LHCN-M2 (cell line): ENCODE measurements at regions not wholly inside any gene's neighbourhood (a gene's known extent, or its start where the extent isn't known, plus 50 kb on each side); places are given as distances from the start of the nearest gene placed in this dataset.

ENCODE experiments used
- DNase-seq: peaks from one replicate; pipeline ENCODE4 v3.0.0-alpha.2; 2012; ENCODE audit warnings: low read depth

DNA sequence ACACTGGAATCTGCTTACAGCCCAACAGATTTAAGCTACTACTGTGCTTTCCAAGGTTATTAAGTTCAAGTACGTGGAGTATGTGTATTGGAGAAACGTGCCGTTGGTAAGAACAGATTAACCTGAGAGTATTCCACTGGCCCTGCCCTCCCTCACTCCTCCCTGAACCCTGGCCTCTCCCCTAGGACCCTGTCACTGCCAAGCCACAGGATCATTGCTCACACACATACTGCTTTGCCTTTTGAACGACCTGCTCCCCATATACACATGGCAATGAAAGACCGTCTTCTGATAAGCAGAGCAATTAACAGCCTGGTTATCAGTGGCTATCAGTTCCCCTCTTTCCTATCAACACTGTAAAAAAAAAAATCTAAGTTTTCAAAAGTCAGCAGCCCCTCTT lies 458.9 kb upstream of the DYNLRB2 start:
- DNase-seq: no peak

DNA sequence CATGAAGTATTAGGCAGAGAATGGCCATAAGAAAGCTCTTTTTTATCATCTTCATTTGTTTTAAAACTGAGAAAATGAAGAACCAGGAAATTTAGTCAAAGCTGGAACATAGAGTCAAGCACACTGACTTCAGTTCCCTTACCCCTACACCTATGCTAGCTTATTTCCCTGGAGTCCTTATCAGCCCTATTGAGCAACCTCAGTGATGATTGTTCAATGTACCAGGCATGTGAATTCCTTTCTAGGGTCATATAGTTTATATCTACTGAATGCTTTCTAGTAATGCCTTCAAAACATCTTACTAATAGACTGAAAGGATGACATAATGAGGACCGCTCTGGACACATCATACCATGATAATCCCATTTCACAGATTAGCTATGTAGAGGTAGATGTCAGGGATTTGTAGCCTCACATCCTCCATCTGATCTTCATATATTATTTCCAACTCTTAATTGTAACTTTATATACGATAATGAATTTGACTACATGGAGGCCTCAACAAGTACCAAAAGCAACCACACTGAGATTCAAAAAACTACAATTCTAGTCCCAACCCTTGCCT lies 460.4 kb upstream of the DYNLRB2 start:
- DNase-seq: no peak

DNA sequence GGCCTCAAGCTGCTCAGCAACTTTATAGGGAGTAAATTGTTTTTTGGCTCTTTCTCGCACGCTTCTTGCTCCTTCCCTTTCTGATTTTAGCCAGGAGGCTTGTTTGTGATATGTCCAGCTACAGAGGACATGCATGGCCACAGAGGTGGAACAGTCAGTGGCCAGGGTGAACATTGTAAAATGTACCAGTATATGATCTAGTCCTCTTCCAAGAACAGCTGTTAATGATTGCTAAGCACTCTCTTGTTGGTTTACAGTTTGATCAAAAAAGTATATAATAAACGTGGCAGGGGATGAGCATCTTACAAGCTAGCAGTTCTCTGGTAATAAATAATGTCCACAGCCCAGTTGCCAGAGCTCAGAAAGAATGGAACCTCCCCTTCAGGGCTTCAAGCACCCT lies 461.7 kb upstream of the DYNLRB2 start:
- no peak for DNase-seq

DNA sequence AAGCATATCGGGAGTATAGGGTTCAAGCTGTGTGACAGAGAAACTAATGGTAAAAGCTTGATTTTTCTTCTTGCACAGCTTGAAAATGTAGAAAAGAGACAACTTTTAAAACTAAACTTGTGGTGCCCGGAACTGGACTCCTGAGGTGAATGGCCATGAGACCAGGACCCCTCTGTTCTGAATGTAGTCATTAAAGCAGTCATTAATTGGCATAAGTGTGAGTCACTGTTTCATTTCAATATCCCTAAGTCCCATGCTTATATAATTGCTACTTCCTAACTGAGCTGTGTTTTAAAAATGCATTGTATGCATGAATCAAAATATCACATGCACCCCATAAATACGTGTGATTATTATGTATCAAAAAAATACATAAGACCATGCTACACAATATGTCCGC lies 463.1 kb upstream of the DYNLRB2 start:
- DNase-seq: no peak

DNA sequence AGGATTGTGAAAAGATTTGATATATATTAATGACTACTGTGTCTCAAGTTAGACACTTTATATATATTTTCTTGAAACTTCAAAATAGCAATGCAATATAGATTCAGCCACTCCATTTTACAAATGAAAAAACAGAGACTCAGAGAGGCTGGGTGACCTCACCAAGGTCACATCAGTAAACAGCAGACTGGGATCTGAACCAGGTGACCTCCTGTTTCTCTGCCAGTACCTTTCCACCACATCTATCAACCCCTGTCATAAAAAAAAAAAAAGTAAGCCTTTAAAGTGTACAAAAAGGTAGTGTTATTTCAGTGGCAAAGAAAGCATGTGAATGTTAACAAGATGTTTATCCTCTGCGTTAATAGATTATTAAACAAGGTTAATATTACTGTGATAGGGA lies 466.5 kb upstream of the DYNLRB2 start:
- DNase-seq: no peak

DNA sequence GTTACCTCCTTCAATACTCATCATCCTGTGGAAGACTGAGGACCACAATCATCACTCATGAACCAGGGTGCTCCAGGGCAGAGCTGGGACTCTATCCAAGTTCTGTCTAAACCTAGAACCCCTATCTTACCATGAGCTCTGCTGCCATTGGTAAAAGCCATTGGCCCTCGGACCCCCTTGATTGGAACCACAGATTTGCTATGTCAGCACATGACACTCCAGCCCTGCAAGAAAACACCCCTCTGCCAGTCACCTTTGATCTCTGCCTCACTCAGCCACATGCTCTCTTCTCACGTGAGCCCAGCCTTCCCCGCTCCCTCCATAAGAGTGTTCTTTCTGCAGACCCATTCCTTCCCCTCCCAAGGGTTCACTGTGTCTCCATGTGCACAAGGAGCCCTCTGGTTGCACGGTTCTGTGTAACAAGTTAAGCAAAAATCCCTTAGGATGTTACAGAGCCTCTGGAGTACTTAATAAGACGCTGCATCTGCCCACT lies 468.8 kb upstream of the DYNLRB2 start:
- DNase-seq: no peak

DNA sequence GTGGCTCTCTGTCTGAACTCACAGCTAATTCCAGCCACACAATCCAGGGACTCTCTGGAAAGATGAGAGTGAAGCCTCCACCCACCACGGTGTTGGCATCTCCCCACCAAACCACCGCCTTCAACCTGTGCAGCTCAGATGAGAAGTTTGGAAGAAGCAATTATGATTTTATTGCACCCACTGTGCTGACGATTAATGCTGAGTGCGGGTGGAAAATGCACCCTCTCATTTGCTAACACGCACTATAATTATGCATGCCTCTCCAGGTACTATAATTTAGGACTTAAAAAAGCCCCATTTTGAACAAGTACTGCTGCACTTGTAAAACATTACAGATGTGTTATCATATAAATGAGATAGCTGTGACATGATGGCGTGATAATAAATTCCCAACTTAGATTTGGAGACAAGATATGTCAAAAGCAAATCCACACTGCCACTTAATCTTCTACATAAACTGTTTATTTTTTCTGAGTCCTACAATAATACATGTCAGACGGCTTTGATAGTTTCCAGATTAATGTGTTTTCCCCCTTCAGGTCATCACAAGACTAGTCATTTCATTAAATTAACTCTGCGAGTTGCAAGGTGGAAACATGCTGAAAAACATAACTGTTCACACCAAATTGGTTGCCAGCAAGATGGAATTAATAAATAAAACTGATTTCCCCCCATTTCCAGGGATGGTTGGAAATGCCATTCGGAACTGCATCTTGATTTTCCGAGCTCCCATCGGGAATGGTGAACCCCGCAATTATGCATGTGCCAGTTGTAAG lies 466.5 kb upstream of the MAF start:
- DNase-seq: no peak

DNA sequence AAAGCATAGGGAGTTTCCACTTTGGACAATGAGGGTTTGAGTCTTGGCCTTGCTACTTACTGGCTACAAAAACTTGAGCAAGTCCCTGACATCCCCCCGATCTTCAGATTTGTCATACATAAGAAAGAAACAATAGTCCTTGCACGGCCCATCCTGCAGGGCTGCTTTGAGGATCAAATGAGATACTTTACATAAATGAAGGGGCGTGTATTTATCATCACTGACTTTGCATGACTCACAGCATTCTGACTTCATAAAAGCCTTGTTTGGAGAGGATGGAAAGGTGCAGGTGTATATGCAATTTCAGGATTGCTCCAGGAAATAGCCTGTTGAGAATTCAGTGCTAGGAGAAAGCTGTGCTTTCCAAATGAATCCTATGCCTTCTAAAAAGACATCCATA lies 465.0 kb upstream of the MAF start:
- no peak for DNase-seq

DNA sequence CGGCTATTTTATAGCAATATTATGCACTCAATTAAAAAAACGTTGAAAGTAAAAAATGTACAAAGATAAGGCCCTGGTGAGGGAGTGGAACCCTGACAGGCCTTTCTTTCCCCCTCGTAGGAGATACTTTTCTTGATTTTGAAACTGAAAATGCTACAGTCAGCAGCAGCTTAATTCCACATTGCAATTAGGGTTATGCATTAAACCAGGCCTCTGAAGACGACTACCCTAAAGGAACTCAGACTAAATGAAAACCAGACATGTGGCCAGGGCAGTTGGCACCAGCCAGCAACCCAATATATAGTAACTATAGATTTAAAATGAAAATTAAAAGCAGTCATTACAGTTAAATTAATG lies 463.2 kb upstream of the MAF start:
- no peak for DNase-seq

DNA sequence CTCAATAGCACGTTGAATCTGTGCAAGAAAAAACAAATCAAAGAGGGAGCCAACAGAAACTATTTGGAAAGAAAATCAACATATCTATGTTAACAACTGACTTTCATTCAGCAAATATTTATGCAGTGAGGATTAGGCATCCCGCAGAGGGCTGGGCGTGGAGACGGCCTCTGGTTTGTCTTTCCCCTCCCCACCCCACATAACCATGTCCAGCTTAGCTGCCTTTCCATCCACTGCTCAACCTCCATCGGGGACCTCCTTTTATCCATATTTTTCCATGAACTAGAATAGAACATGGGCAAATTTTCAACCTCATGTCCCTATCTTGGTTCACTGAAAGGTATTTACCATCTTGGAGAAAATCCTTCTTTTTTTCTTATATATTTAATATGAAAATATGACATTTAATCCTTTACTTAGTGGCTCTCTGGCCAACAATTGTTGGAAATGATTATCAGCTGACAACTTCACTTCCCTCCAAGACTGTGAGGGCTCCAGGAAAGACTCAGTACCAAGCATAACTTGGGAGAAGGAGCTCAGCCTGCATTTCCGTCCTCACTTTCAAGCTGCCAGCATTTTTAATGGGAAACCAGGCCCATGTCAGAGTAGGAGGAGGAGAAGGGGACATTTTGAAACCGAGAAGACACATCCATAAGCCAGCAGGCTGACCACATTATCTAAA lies 462.6 kb upstream of the MAF start:
- DNase-seq: no peak

DNA sequence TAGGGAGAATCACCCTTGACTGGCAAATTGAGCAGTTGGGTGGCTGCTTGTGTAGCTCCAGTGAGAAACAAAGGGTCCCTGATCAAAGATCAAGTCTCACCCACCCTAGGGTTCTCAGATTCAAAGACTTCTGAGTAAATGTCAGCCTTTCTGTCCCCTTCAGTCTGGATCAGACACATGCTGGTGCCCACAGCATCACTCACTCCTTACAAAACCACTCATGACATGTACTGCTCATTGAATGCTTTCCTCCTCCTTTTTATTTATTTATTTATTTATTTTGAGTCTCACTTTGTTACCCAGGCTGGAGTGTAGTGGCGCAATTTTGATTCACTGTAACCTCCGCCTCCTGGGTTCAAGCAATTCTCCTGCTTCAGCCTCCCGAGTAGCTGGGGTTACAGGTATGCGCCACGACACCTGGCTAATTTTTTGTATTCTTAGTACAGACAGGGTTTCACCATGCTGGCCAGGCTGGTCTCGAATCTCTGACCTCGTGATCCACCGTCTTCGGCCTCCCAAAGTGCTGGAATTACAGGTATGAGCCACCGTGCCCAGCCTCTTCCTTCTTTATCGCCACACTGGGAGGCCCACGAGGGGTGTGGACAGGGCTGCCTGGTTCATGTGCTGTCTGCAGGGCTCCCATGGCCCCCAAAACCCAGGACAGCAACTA lies 462.0 kb upstream of the MAF start:
- DNase-seq: no peak

DNA sequence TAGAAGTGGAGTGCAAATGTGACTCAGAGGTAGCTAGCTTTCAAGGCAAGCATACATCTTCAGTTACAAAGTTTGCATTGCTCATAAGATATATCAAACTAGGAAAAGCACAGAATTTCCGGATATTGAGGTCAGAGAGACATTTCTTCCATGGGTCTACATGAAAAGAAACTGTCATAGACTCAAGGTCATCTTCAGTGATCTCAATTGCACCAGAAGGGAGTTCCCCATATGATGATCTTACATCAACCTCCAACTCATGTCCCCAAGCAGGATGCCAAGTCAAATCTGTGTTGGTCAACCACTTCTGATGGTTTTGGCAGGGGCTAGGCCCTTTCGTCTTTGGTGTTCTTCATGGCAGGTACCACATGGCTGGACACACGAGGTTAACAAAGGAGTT lies 459.9 kb upstream of the MAF start:
- no peak for DNase-seq

DNA sequence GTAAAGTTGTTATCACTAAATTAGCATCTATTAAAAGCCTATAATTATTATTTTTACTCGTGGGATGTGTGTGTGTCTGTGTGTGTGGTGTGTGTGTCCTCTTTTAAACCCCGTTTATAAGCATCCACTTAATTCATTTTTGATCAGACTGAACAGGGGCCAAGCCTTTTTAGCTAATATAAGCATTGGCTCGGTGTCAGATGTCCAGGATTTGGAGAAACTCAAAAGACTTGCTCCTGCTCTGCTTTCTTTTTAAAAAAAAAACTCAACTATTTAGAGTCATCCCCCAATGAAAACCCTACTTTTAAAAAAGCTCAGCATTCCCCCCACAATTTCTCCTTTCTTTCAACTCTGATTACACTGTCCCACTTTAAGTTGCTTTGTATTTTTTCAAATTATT lies 459.3 kb upstream of the MAF start:
- DNase-seq: no peak

DNA sequence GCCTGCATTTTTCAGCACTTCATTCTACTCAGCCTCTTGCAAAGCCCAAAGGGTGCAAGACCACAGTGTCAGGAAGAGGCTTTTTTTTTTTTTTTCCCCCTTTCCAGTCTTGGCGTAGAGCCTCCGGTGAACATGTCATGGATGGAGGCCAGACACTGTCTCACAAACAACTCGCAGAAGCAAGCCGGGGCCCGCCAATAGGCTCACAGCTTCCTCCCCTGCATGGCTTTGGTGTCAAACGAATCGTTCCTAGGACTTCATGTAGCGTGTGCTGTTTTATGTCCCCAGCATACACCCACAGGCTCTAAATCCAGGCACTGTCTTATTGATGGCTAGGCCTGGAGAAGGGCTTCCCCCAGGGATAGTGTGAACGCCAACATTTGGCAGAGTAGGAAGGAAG lies 457.7 kb upstream of the MAF start:
- no peak for DNase-seq

DNA sequence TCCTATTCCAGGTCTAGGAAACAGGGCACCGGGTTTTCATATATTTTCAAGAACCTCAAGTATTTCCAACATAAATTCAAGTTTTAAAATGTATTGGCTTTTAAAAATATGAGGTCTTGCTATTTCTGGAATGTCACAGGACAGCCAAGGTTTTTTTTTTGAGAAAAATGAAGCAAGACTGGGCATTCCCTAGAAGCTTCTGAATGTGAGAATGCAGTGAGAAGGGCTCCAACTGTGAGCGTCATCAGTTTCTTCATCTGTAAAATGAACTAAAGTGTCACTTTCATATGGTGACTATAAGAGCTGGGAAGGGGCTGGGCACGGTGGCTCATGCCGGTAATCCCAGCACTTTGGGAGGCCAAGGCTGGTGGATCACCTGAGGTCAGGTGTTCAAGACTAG lies 455.8 kb upstream of the MAF start:
- no peak for DNase-seq

DNA sequence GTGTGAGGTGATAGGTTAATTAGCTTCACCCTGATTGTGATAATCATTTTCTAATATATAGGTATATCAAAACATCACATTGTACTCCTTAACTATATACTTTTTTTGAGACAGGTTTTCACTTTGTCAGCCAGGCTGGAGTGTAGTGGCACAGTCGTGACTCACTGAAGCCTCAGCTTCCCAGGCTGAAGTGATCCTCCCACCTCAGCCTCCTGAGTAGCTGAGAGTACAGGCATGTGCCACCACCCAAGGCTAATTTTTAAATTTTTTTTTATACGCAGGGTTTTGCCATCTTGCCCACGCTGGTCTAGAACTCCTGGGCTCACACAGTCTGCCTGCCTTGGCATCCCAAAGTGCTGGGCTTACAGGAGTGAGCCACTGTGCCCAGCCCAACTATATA lies 455.3 kb upstream of the MAF start:
- no peak for DNase-seq

DNA sequence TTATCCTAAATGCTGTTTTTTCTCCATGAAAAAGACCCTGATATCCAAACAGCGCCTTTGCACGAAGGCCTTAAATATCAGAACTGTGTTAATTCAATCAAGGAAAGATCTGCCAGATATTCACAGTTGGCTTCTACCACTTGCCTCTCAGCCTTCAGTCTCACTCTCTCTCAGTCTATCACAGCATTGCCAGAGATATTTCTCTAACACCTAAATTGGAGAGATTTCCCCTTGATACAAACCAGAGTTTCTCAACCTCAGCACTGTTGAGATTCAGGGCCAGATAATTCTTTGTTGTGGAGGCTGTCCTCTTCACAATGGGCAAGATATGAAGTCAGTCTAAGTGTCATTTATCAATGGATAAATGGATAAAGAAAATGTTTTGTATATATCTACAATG lies 454.1 kb upstream of the MAF start:
- no peak for DNase-seq

DNA sequence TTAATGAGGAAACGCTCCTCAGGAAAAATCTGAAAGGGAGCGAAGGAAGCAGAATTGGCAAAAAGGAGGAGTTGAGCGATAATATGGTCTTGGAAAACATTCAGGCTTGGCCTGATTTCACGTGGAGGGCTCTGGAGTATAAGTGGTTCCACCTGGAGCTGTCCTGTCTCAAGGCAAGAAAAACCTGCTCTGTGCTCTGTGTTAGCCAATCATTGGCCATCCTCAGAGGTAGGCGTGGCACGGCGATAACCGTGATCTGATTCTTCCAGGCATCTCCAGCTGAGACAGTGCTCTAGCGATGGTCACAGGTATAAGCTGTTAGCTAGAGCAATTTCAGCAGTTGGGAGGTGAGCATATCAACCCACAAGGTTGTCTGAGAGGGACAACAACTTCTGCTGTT lies 450.5 kb upstream of the MAF start:
- DNase-seq: no peak

DNA sequence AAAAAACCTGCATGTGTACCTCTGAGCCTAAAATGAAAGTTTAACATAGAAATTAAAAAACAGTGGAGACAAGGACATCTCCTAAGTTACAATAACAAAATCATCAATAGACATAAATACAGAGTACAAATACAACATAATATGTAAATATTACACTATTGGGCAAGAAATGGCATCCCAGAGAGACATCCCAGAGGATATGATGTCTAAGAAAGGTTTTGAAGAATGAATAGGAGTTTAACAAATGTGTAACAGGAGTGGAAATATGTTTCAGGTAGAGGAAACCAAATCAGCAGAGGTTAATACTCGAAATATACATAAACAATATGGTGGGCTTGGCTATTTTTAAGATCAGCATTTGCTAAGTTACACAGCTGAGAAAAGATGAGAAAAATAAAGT lies 447.7 kb upstream of the MAF start:
- DNase-seq: no peak

DNA sequence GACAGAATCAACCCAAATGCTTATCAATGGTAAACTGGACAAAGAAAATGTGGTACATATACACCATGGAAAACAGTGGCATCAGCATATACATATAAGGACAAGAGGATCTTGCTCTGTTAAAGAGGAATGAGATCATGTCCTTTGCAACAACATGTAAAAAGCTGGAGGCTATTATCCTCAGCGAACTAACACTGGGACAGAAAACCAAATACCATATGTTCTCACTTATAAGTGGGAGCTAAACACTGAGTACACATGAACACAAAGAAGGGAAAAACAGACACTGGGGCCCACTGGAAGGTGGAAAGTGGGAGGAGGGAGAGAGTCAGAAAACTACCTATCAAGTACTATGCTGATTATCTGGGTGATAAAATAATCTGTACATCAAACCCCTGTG lies 447.3 kb upstream of the MAF start:
- DNase-seq: no peak

DNA sequence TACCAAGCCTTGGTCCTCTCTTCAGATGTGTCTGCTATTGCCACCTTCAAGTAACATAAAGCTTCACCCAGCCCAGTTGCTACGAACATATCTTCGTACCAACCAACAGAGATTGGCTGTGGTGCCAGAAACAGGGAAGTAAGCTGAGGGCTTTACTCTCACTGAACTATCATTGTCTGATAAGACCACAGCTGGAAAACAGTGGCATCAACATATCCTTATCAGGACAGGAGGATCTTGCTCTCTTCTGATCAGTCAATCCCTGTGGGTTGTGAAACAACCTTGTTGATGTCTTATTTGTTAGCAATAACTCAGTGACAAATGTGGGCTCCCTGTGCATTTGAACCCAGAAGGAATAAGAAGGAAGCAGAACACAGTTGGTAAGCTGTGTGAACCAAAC lies 446.3 kb upstream of the MAF start:
- no peak for DNase-seq

DNA sequence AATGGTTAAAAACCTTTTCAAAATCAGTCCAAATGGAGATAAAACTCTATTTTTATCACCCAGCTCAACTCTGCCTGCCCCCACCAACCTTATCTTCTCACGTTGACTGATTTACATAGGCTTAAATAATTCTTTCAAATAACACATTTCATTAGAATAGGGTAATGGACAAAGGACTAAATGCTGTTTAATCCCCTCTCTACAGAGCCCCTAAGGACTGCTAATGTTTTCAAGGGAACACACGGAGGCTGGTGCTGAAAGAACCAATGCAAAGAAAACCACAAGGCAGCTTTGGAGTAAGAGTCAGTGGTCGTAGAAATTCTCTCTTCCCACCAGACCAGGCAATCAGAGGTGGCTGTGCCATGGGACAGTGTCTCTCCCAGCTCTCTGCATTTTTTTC lies 445.7 kb upstream of the MAF start:
- DNase-seq: no peak

DNA sequence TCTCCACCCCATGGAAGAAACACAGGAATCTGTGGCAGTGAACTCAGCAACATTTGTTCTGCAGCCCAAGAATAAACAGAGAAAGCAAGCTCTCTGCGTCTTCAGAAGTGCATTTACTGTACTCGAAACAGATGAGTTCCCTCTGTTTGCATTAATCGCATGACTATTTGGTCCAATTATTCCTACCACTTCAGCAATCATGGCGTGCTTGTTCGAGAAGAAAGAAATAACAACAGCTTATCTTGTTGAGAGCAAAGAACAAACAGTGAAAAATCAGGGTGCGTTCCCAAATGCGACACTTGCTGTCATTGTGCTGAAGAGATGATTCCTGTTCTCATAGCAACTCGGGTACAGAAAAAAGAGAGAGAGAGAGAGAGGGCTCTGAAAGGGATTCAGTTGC lies 445.3 kb upstream of the MAF start:
- no peak for DNase-seq
